ENCODE measurements at regions not wholly inside any gene's neighbourhood (a gene's known extent, or its start where the extent isn't known, plus 50 kb on each side); places are given as distances from the start of the nearest gene placed in this dataset.
"Not testable (repeated sequence)": the region's sequence is repeated elsewhere in the genome, so short reads cannot be mapped to it uniquely, and the experiment has no call there.

DNA sequence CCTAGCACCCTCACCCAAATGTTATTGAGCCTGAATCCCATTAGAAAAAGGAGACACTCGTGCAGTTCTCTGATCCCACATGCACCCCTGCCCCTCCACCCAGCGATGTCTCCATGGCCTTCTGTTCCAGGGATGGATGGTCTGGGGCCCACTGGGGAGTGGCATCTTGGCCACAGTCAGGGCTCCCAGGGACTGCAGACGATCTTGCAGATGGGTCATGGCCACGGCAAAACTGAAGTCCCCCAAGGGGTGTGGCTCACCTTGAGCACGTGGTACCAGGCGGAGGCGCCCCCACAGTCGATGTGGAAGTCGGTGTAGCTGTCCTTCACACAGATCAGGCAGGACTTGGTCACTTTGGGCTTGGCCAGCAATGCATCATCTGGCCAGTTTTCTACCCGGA is 130.7 kb downstream of the TUBA3C start:
- Histone ChIP-seq H3K4me3 (ENCODE audit: low read depth in 1 of 2, low read length in 2 of 2) (no peak overlapping the region), H3K36me3 (ENCODE audit: insufficient read depth, low read length) (no peaks in the 10 kb centered on the region), H3K9ac (ENCODE audit: low read length) (no peak overlapping the region), H3K27ac (ENCODE audit: low read depth, low read length) (no peak overlapping the region), H3K4me1 (ENCODE audit: insufficient read depth, low read length) (no peaks in the 10 kb centered on the region), H3K9me3 (ENCODE audit: low read length) (no peaks in the 10 kb centered on the region), H3K27me3 (ENCODE audit: control insufficient read depth in 1 of 2, insufficient read depth in 2 of 2, low read length in 2 of 2) (no peaks in the 10 kb centered on the region)

DNA sequence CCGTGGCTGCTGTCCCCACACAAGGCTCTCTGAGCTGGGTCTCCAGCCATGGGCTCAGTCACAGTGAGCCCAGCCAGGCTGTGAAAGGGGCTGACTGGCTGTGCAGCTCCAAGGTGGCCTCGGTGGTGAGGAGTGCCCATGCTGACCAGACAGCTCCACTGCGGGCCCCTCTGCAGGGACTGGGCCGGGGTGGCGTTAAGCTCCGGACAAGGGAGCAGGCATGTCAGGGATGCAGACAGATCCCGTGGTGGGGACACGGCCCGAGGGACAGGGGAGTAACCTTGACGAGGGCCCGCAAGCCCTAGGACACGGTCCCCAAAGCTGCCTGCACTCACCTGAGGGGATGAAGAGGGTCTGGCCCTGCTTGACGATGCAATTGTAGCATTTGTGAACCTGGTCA is 132.0 kb downstream of the TUBA3C start:
- H3K9ac ChIP-seq (ENCODE audit: low read length); H3K4me1 ChIP-seq (ENCODE audit: insufficient read depth, low read length); H3K27ac ChIP-seq (ENCODE audit: low read depth, low read length); H3K4me3 ChIP-seq (ENCODE audit: low read depth in 1 of 2, low read length in 2 of 2); H3K9me3 ChIP-seq (ENCODE audit: low read length); H3K27me3 ChIP-seq (ENCODE audit: control insufficient read depth in 1 of 2, insufficient read depth in 2 of 2, low read length in 2 of 2); H3K36me3 ChIP-seq (ENCODE audit: insufficient read depth, low read length): not testable (repeated sequence)

DNA sequence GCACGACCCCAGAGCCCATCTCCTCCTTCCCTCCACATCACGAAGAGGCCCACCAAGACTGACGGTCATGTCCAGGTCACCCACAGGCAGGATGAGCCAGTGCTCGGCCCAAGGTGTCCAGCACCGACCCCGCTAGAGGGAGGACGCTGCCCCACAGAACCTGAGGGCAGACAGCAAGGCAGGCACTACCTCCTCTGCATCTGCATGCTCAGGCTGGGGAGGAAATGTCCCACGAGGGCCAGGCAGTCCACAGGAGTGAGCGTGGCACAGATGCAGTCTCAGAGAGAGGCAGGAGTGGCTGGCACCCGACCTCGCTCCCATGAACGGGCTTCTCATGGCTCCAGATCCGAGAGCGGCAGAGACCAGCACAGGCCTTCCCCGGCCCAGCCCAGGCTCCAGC is 133.2 kb downstream of the TUBA3C start:
- no peaks in the 10 kb centered on the region for H3K27me3 ChIP-seq (ENCODE audit: control insufficient read depth in 1 of 2, insufficient read depth in 2 of 2, low read length in 2 of 2)
- no peaks in the 10 kb centered on the region for H3K36me3 ChIP-seq (ENCODE audit: insufficient read depth, low read length)

DNA sequence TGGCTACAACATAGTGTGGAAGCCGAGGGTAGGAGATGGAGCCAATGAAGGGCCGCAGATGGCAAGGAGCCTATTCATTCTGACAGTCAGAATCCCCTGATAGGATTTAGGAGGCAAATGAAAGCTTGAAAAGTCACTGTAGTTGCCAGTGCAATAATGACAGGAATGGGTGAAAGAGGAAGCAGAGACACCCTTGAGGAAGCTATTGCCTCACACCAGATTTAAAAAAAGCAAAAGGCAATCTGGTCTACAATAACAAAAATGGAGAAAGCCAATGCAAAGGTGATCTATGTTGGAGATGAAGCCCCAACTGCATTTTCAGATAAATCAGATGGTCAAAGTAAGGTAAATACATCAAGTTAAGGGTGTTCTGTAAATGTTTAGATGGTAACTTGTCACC is 158.5 kb downstream of the TUBA3C start:
- no peak overlapping the region for H3K4me3 ChIP-seq (ENCODE audit: low read depth in 1 of 2, low read length in 2 of 2)
- no peaks in the 10 kb centered on the region for H3K4me1 ChIP-seq (ENCODE audit: insufficient read depth, low read length)
- H3K9me3 ChIP-seq (ENCODE audit: low read length): no peaks in the 10 kb centered on the region
- no peak overlapping the region for H3K9ac ChIP-seq (ENCODE audit: low read length)
- no peaks in the 10 kb centered on the region for H3K27me3 ChIP-seq (ENCODE audit: control insufficient read depth in 1 of 2, insufficient read depth in 2 of 2, low read length in 2 of 2)
- no peak overlapping the region for H3K27ac ChIP-seq (ENCODE audit: low read depth, low read length)
- H3K36me3 ChIP-seq (ENCODE audit: insufficient read depth, low read length): no peaks in the 10 kb centered on the region

More for the DNA sequence above, 133.2 kb downstream of the TUBA3C start:
- no peak overlapping the region for H3K27ac ChIP-seq (ENCODE audit: low read depth, low read length)
- H3K9me3 ChIP-seq (ENCODE audit: low read length): no peaks in the 10 kb centered on the region
- no peaks in the 10 kb centered on the region for H3K4me1 ChIP-seq (ENCODE audit: insufficient read depth, low read length)
- no peak overlapping the region for H3K4me3 ChIP-seq (ENCODE audit: low read depth in 1 of 2, low read length in 2 of 2)
- H3K9ac ChIP-seq (ENCODE audit: low read length): no peak overlapping the region

DNA sequence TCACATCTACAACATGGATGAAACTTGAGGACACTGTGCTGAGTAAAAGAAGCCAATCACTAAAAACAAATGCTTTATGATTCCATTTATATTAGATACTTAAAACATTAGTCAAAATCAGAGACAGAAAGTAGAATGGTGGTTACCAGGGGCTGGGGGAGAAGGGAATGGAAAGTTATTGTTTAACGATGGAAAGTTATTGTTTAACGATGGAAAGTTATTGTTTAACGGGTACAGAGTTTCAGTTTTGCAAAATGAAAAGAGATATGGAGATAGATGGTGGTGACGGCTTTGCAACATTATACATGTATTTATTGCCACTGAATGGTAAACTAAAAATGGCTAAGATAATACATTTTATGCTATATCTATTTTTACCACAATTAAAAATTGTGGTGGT is 160.6 kb downstream of the TUBA3C start:
- H3K27me3 ChIP-seq (ENCODE audit: control insufficient read depth in 1 of 2, insufficient read depth in 2 of 2, low read length in 2 of 2): no peaks in the 10 kb centered on the region
- H3K36me3 ChIP-seq (ENCODE audit: insufficient read depth, low read length): no peaks in the 10 kb centered on the region
- no peaks in the 10 kb centered on the region for H3K4me1 ChIP-seq (ENCODE audit: insufficient read depth, low read length)
- H3K9ac ChIP-seq (ENCODE audit: low read length): no peak overlapping the region
- no peak overlapping the region for H3K27ac ChIP-seq (ENCODE audit: low read depth, low read length)
- no peak overlapping the region for H3K4me3 ChIP-seq (ENCODE audit: low read depth in 1 of 2, low read length in 2 of 2)
- H3K9me3 ChIP-seq (ENCODE audit: low read length): no peaks in the 10 kb centered on the region

DNA sequence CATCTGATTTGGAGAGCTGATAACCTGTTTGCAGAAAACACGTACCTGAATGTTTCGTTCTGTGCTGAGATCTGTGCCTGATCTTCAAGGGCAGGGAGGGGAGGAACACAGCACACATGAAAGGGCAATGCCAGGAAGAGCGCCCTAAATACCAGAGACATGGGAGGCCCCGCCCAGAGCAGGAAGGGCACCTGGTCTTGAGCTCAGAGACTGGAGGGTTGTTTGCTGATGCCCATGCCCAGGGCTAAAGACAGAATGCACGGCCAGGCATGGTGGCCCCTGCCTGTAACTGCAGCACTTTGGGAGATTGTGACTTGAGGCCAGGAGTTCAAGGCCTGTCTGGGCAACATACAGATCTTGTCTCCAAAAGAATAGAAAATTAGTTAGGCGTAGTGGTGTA is 183.2 kb downstream of the TUBA3C start:
- no peaks in the 10 kb centered on the region for H3K9me3 ChIP-seq (ENCODE audit: low read length)
- peaks cover 7% of the 10 kb centered on the region for H3K4me1 ChIP-seq (ENCODE audit: insufficient read depth, low read length)
- H3K27ac ChIP-seq (ENCODE audit: low read depth, low read length): no peak overlapping the region
- no peaks in the 10 kb centered on the region for H3K36me3 ChIP-seq (ENCODE audit: insufficient read depth, low read length)
- no peak overlapping the region for H3K4me3 ChIP-seq (ENCODE audit: low read depth in 1 of 2, low read length in 2 of 2)
- no peak overlapping the region for H3K9ac ChIP-seq (ENCODE audit: low read length)
- H3K27me3 ChIP-seq (ENCODE audit: control insufficient read depth in 1 of 2, insufficient read depth in 2 of 2, low read length in 2 of 2): no peaks in the 10 kb centered on the region

DNA sequence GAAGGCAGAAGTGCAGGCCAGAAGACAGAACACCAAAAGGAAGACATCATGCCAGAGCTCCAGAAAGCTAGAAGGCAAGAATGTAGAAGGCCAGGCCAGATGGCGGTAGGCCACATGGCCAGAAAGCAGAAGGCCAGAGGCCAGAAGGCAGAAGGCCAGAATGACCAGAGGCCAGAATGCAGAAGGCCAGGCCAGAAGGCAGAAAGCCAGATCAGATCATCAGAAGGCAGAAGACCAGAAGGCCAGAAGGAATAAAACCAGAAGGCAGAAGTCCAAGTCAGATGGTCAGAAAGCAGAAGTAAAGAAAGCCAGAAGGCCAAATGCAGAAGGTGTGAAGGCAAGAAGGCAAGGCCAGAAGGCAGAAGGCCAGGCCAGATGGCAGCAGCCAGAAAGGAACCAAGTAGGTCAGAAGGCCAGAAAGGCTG is 185.0 kb downstream of the TUBA3C start:
- H3K4me1 ChIP-seq (ENCODE audit: insufficient read depth, low read length): peaks cover 7% of the 10 kb centered on the region
- H3K36me3 ChIP-seq (ENCODE audit: insufficient read depth, low read length): no peaks in the 10 kb centered on the region
- H3K27ac ChIP-seq (ENCODE audit: low read depth, low read length): no peak overlapping the region
- no peak overlapping the region for H3K9ac ChIP-seq (ENCODE audit: low read length)
- no peaks in the 10 kb centered on the region for H3K9me3 ChIP-seq (ENCODE audit: low read length)
- H3K27me3 ChIP-seq (ENCODE audit: control insufficient read depth in 1 of 2, insufficient read depth in 2 of 2, low read length in 2 of 2): no peaks in the 10 kb centered on the region
- H3K4me3 ChIP-seq (ENCODE audit: low read depth in 1 of 2, low read length in 2 of 2): no peak overlapping the region

DNA sequence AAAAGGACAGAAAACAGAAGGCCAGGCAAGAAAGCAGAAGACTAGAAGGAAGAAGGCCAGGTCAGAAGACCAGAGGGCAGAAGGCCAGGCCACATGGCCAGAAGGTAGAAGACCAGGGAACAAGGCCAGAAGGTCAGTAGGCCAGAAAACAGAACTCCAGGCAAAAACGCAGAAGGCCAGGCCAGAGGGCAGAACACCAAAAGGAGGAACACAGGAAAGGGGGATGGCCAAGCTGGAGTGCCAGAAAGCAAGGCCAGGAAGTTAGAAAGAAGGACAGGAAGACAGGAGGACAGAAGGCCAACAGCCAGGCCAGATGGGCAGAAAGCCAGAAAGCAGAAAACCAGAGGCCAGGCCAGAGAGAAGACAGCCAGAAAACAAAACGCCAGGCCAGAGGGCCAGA is 185.4 kb downstream of the TUBA3C start:
- H3K9ac ChIP-seq (ENCODE audit: low read length): no peak overlapping the region
- peaks cover 7% of the 10 kb centered on the region for H3K4me1 ChIP-seq (ENCODE audit: insufficient read depth, low read length)
- no peak overlapping the region for H3K27ac ChIP-seq (ENCODE audit: low read depth, low read length)
- H3K4me3 ChIP-seq (ENCODE audit: low read depth in 1 of 2, low read length in 2 of 2): no peak overlapping the region
- H3K9me3 ChIP-seq (ENCODE audit: low read length): no peaks in the 10 kb centered on the region
- no peaks in the 10 kb centered on the region for H3K27me3 ChIP-seq (ENCODE audit: control insufficient read depth in 1 of 2, insufficient read depth in 2 of 2, low read length in 2 of 2)
- H3K36me3 ChIP-seq (ENCODE audit: insufficient read depth, low read length): no peaks in the 10 kb centered on the region

DNA sequence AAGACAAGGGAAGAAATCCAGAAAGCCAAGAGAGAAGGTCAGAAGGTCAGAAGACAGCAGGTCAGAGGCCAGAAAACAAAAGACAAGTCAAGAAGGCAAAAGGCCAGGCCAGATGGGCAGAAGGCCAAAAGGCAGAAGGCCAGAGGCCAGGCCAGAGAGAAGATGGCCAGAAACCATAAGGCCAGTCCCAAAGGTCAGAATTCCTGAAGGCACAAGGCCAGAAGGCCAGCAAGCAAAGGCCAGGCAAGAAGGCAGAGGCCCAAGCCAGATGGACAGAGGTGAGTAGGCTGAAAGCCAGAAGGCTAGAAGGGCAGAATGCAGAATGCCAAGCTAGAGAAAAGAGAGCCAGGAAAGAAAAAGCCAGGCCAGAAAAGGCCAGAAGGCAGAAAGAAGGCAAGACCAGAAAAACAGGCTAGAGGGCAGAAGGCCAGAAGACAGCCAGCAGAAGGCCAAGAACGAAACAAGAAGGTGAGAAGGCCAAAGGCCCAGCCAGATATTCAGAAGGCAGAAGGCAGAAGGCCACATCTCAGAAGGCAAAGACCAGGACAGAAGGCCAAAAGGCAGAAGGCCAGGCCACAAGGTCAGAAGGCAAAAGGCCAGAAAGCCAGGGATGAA is 186.3 kb downstream of the TUBA3C start:
- Histone ChIP-seq H3K36me3 (ENCODE audit: insufficient read depth, low read length) (no peaks in the 10 kb centered on the region), H3K9ac (ENCODE audit: low read length) (no peak overlapping the region), H3K27me3 (ENCODE audit: control insufficient read depth in 1 of 2, insufficient read depth in 2 of 2, low read length in 2 of 2) (no peaks in the 10 kb centered on the region), H3K9me3 (ENCODE audit: low read length) (no peaks in the 10 kb centered on the region), H3K4me1 (ENCODE audit: insufficient read depth, low read length) (peaks cover 7% of the 10 kb centered on the region), H3K4me3 (ENCODE audit: low read depth in 1 of 2, low read length in 2 of 2) (no peak overlapping the region), H3K27ac (ENCODE audit: low read depth, low read length) (no peak overlapping the region)

DNA sequence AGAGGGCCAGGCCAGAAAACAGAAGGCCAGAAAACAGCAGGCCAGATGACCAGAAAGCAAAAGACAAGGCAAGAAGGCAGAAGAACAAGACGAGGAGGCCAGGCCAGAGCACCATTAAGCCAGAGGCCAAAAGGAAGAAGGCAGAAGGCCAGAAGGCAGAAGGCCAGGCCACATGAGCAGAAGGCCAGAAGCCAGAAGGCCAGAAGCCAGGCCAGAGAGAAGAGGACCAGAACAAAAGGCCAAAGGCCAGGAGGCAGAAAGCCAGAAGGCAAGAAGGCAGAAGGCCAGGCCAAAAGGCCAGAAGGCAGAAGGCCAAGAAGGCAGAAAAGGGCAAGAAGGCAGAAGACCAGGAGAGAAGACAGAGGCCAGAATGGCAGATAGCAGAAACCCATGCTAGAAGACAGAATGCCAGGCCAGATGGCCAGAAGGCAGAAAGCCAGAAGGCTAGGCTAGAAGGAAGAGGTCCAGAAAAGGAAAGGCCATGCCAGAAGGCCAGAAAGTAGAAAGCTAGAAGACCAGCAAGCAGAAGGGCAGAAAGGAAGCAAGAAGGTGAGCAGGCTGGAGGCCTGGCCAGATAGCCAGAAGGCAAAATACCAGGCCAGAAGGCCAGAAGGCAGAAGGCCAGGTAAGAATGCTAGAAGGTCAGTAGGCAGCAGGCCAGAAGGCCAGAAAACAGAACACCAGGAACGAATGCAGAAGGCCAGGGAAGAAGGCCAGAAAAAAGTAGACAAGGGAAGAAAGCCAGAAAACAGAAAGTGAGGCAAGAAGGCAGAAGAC is 187.6 kb downstream of the TUBA3C start:
- H3K4me1 ChIP-seq (ENCODE audit: insufficient read depth, low read length): peaks cover 7% of the 10 kb centered on the region
- H3K9me3 ChIP-seq (ENCODE audit: low read length): no peaks in the 10 kb centered on the region
- no peaks in the 10 kb centered on the region for H3K36me3 ChIP-seq (ENCODE audit: insufficient read depth, low read length)
- no peaks in the 10 kb centered on the region for H3K27me3 ChIP-seq (ENCODE audit: control insufficient read depth in 1 of 2, insufficient read depth in 2 of 2, low read length in 2 of 2)
- H3K27ac ChIP-seq (ENCODE audit: low read depth, low read length): no peak overlapping the region
- H3K4me3 ChIP-seq (ENCODE audit: low read depth in 1 of 2, low read length in 2 of 2): peak overlapping the region in 1 of 2 donors; percentile 28
- H3K9ac ChIP-seq (ENCODE audit: low read length): no peak overlapping the region

DNA sequence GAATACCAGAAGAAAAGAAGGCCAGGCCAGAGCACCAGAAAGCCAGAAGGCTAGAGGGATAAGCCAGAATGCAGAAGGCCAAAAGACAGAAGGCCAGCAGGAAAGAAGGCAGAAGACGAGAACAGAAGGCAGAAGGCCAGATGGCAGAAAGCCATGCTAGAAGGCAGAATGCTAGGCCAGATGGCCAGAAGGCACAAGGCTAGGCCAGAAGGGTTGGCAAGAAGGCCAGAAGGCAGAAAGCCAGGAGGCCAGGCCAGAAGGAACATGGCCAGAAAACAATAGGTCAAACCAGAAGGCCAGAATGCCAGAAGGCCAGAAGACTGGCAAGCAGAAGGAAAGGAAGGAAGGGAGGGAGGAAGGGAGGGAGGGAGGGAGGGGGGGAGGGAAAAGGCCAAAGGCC is 188.8 kb downstream of the TUBA3C start:
- Histone ChIP-seq H3K27ac (ENCODE audit: low read depth, low read length) (no peak overlapping the region), H3K4me1 (ENCODE audit: insufficient read depth, low read length) (peaks cover 7% of the 10 kb centered on the region), H3K36me3 (ENCODE audit: insufficient read depth, low read length) (no peaks in the 10 kb centered on the region), H3K27me3 (ENCODE audit: control insufficient read depth in 1 of 2, insufficient read depth in 2 of 2, low read length in 2 of 2) (no peaks in the 10 kb centered on the region), H3K9me3 (ENCODE audit: low read length) (no peaks in the 10 kb centered on the region), H3K4me3 (ENCODE audit: low read depth in 1 of 2, low read length in 2 of 2) (no peak overlapping the region), H3K9ac (ENCODE audit: low read length) (no peak overlapping the region)

DNA sequence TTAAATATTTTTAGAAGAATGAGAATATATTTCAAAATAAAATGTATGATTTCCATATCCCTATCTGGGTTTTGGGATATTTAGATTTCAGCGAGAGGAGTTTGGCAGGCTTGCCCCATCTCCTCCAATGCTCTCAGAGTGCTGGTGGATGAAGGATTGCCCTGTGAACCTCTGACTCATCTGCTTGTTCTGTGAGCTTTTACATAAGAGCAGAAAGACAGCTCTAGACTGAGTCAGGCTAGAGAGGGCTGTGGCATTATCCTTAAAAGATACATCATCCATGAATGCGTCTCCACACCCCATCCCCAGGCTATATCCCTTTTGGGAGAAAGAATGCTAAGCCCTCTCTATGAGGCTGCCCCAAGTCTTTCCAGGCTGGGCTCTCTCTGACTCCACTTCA is 190.6 kb downstream of the TUBA3C start:
- H3K27ac ChIP-seq (ENCODE audit: low read depth, low read length): no peak overlapping the region
- H3K9ac ChIP-seq (ENCODE audit: low read length): no peak overlapping the region
- H3K36me3 ChIP-seq (ENCODE audit: insufficient read depth, low read length): no peaks in the 10 kb centered on the region
- no peak overlapping the region for H3K4me3 ChIP-seq (ENCODE audit: low read depth in 1 of 2, low read length in 2 of 2)
- no peaks in the 10 kb centered on the region for H3K9me3 ChIP-seq (ENCODE audit: low read length)
- no peaks in the 10 kb centered on the region for H3K27me3 ChIP-seq (ENCODE audit: control insufficient read depth in 1 of 2, insufficient read depth in 2 of 2, low read length in 2 of 2)
- peaks cover 7% of the 10 kb centered on the region for H3K4me1 ChIP-seq (ENCODE audit: insufficient read depth, low read length)
